Osteoblast (primary cell): ENCODE measurements at regions not wholly inside any gene's neighbourhood (a gene's known extent, or its start where the extent isn't known, plus 50 kb on each side); places are given as distances from the start of the nearest gene placed in this dataset.

Source experiments
- DNase-seq: peaks from one replicate; pipeline ENCODE4 v3.0.0; 2011; ENCODE audit warnings: low spot score, mixed read lengths; ENCODE audit not compliant: insufficient read length; ENCODE audit errors: missing footprints
- H2AFZ ChIP-seq: 2 replicates; pipeline ENCODE4 v1.6.0; 2011; ENCODE audit warnings: mild to moderate bottlenecking, low read length
- H3K27ac ChIP-seq: 2 replicates; pipeline ENCODE4 v1.5.1; 2011; ENCODE audit warnings: mild to moderate bottlenecking, low read depth, low read length, moderate library complexity
- H3K27me3 ChIP-seq: 2 replicates; pipeline ENCODE4 v1.6.0; 2012; ENCODE audit warnings: mild to moderate bottlenecking, control low read depth, inconsistent platforms, low read length, moderate library complexity; ENCODE audit not compliant: insufficient read depth
- H3K36me3 ChIP-seq: 2 replicates; pipeline ENCODE4 v1.5.1; 2011; ENCODE audit warnings: mild to moderate bottlenecking, low read length, control low read depth, moderate library complexity; ENCODE audit not compliant: insufficient read depth
- H3K4me1 ChIP-seq: 2 replicates; pipeline ENCODE4 v1.5.1; 2011; ENCODE audit warnings: mild to moderate bottlenecking, low read length, control low read depth, moderate library complexity; ENCODE audit not compliant: insufficient read depth
- H3K4me2 ChIP-seq: 2 replicates; pipeline ENCODE4 v1.6.0; 2011; ENCODE audit warnings: mild to moderate bottlenecking, low read length; ENCODE audit not compliant: insufficient read depth
- H3K4me3 ChIP-seq: fragments of 200-600 bp; sonication (generic); 3 replicates; pipeline ENCODE4 v1.5.1; 2012; ENCODE audit warnings: mild to moderate bottlenecking, low read length, inconsistent platforms; ENCODE audit not compliant: insufficient read depth
- H3K79me2 ChIP-seq: 2 replicates; pipeline ENCODE4 v1.6.0; 2012; ENCODE audit warnings: mild to moderate bottlenecking, low read length, control low read depth, inconsistent platforms; ENCODE audit not compliant: insufficient read depth
- H3K9me3 ChIP-seq: 2 replicates; pipeline ENCODE4 v1.5.1; 2011; ENCODE audit warnings: low read depth, low read length, control low read depth
- H4K20me1 ChIP-seq: 2 replicates; pipeline ENCODE4 v1.6.0; 2012; ENCODE audit warnings: mild to moderate bottlenecking, low read length, control low read depth; ENCODE audit not compliant: insufficient read depth
- TF ChIP-seq, protein P1 (sequence below): IDR thresholded peaks from 2 replicates; pipeline ENCODE4 v1.5.1; 2011; ENCODE audit warnings: mild to moderate bottlenecking, low read depth, low read length, moderate library complexity; ENCODE audit errors: extremely low read depth

DNA sequence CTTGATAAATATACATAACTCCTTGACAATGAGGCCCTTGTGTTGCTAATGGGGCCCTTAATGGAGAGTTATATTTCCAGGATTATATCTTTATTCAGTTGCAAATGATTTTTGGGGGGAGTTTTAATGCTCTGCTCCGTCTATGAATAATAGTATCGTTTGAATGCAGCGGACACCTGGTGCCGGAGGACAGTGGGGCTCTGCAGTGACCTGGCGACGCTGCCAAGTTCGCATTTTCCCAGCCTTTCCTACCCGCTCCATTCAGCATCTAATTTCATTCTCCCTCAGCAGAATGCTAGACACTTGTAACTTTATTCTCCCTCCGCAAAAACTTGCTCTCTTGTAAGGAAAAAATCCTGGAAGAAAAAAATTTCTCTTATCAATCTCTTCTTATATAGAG is 257.6 kb upstream of the SALL3 start:
- Histone ChIP-seq H3K9me3 (peaks cover 6% of the 10 kb centered on the region), H3K4me1 (no peaks in the 10 kb centered on the region), H3K27ac (no peak overlapping the region), H2AFZ (no peak overlapping the region), H3K36me3 (no peaks in the 10 kb centered on the region), H3K4me2 (no peak overlapping the region), H4K20me1 (no peaks in the 10 kb centered on the region), H3K79me2 (no peaks in the 10 kb centered on the region), H3K27me3 (no peaks in the 10 kb centered on the region), H3K4me3 (no peak overlapping the region)
- TF ChIP-seq, protein P1, sequence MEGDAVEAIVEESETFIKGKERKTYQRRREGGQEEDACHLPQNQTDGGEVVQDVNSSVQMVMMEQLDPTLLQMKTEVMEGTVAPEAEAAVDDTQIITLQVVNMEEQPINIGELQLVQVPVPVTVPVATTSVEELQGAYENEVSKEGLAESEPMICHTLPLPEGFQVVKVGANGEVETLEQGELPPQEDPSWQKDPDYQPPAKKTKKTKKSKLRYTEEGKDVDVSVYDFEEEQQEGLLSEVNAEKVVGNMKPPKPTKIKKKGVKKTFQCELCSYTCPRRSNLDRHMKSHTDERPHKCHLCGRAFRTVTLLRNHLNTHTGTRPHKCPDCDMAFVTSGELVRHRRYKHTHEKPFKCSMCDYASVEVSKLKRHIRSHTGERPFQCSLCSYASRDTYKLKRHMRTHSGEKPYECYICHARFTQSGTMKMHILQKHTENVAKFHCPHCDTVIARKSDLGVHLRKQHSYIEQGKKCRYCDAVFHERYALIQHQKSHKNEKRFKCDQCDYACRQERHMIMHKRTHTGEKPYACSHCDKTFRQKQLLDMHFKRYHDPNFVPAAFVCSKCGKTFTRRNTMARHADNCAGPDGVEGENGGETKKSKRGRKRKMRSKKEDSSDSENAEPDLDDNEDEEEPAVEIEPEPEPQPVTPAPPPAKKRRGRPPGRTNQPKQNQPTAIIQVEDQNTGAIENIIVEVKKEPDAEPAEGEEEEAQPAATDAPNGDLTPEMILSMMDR: no peak
- no peak for DNase-seq

DNA sequence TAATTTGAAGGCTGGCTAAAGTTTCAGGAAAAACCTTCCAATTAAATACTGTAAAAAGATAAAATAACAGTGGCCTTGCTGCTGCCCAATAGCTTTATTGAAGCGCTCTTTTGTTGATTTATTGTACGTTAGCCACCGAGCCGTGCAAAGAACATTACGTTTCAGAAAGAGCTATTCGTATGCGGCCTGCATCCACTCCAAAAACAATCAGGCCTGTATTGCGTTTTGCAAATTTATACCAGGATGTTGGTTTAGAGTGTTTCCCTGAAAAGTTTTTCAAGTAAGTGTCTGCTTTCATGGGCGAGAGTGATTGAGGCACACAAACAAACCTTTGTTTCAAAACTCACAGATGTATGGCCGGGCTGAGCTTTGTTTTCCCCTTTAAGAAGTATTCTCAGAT is 257.2 kb upstream of the SALL3 start:
- TF ChIP-seq, protein P1: no peak
- no peaks in the 10 kb centered on the region for H3K79me2 ChIP-seq
- no peaks in the 10 kb centered on the region for H3K36me3 ChIP-seq
- no peaks in the 10 kb centered on the region for H4K20me1 ChIP-seq
- no peak for DNase-seq
- peaks cover 6% of the 10 kb centered on the region for H3K9me3 ChIP-seq
- H3K4me1 ChIP-seq: no peaks in the 10 kb centered on the region
- H2AFZ ChIP-seq: no peak overlapping the region
- H3K27ac ChIP-seq: no peak overlapping the region
- no peak overlapping the region for H3K4me2 ChIP-seq
- H3K27me3 ChIP-seq: no peaks in the 10 kb centered on the region
- H3K4me3 ChIP-seq: no peak overlapping the region

DNA sequence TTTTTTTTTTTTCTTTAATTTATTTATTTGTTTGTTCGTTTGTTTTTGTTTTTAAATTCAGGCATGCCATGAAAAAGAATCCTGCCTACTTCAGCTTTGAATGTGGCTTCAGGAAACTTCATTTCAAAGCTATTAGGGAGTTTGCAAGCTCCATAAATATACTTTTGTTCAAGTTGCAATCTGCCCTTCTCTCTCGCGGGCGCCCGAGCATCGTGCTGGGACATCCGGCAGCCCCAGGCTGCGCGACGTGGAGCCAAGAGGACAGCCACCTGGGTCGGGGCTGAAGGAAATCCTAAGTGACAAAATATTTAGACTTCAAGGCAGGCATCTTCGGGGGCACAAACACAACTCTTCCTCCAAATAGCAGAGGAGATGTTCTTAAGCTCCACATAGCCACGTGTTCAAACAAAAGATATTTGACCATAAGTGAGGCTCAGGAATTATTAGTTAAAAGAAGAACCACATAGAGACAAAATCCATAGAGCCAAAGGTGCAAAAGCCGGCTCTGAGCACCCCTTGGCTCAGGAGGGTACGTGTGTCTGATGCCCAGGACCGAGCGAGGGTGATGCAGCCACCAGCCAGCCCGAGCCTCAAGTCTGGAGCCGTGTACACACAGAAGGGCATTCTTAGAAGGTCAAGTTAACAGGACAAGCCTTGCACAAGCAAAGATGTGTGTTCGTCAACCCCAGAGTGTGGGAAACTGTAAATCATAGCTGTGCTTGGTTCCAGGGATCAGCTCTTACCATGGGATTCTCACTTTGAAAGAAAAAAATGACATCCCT is 256.5 kb upstream of the SALL3 start:
- H3K4me1 ChIP-seq: no peaks in the 10 kb centered on the region
- no peak overlapping the region for H3K27ac ChIP-seq
- H3K4me2 ChIP-seq: no peak overlapping the region
- H3K9me3 ChIP-seq: peaks cover 6% of the 10 kb centered on the region
- H4K20me1 ChIP-seq: no peaks in the 10 kb centered on the region
- no peak overlapping the region for H3K4me3 ChIP-seq
- H2AFZ ChIP-seq: no peak overlapping the region
- no peaks in the 10 kb centered on the region for H3K27me3 ChIP-seq
- TF ChIP-seq, protein P1: no peak
- no peak for DNase-seq
- no peaks in the 10 kb centered on the region for H3K79me2 ChIP-seq
- H3K36me3 ChIP-seq: no peaks in the 10 kb centered on the region

DNA sequence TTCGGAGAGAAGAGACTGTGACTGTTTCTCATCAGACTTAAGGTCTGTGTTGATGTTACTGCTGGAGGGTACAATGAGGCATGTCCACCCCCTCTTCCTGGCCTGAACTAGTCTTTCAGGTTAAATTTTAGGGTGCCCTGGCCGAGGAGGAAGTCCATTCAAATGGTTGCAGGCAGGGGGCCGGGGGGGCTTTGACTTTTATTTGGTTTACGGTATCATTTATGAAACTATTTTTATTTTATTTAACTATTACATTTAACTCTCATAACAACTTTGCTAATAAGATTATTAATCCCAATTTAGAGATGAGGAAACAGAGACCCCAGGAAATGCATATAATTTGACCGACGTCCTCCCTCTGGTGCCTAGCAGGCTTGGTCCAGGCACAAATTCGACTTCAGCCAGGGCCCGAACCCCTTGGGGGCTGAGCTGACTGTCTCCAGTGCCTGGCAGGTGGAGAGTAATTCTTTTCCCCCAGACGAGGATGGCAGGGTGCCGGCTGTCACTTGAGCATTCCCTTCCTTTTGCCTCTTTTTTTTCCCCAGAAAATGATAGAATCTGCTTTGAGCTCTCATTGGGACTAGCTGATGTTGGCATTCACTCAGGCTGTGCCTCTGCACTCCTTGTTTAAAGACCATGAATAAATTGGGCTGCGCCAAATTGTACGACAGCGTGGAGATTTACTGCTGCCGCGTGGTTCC is 255.3 kb upstream of the SALL3 start:
- H3K36me3 ChIP-seq: no peaks in the 10 kb centered on the region
- H3K27ac ChIP-seq: no peak overlapping the region
- DNase-seq: no peak
- H3K4me2 ChIP-seq: no peak overlapping the region
- H3K27me3 ChIP-seq: no peaks in the 10 kb centered on the region
- H3K4me1 ChIP-seq: no peaks in the 10 kb centered on the region
- no peaks in the 10 kb centered on the region for H4K20me1 ChIP-seq
- TF ChIP-seq, protein P1: no peak
- H3K9me3 ChIP-seq: peaks cover 4% of the 10 kb centered on the region
- no peak overlapping the region for H2AFZ ChIP-seq
- H3K79me2 ChIP-seq: no peaks in the 10 kb centered on the region
- no peak overlapping the region for H3K4me3 ChIP-seq
